Ovary (tissue), 7 donors: ENCODE measurements at regions not wholly inside any gene's neighbourhood (a gene's known extent, or its start where the extent isn't known, plus 50 kb on each side); places are given as distances from the start of the nearest gene placed in this dataset.

Source experiments
- DNase-seq, 5 donors: peaks; one replicate each; pipeline ENCODE4 v3.0.0-alpha.2; 2019 to 2020
- H3K27ac ChIP-seq, 2 donors: fragments of 200-600 bp; one replicate each; pipeline versions ENCODE4 v1.5.1 to v1.8.0; 2019 to 2022
- H3K27me3 ChIP-seq: fragments of 200-600 bp; one replicate; pipeline ENCODE4 v1.8.0; 2022
- H3K36me3 ChIP-seq: fragments of 200-600 bp; sonication (generic); one replicate; pipeline ENCODE4 v1.5.1; 2019
- H3K4me1 ChIP-seq: one replicate; pipeline ENCODE4 v1.8.1; 2013; ENCODE audit warnings: mild to moderate bottlenecking, moderate library complexity; ENCODE audit not compliant: insufficient read depth
- H3K4me3 ChIP-seq: fragments of 200-600 bp; sonication (generic); one replicate; pipeline ENCODE4 v1.5.1; 2017
- H3K9me3 ChIP-seq, 2 donors: fragments of 200-600 bp in 1 of 2; sonication (generic) in 1 of 2; one replicate each; pipeline versions ENCODE4 v1.5.1 to v1.8.1; 2013 to 2019; ENCODE audit warnings: mild to moderate bottlenecking in 1 of 2, moderate library complexity in 1 of 2
- EP300 ChIP-seq: sonication (generic); formaldehyde crosslinking; IDR thresholded peaks from one replicate; pipeline ENCODE4 v1.6.1; 2017; ENCODE audit warnings: antibody characterized with exemption
- POLR2A ChIP-seq: fragments of 450-650 bp; IDR thresholded peaks from one replicate; pipeline ENCODE4 v1.6.1; 2017; ENCODE audit warnings: antibody characterized with exemption, mild to moderate bottlenecking, moderate library complexity
- WGBS, 3 donors: extraction: QIAGEN DNeasy Blood & Tissue Kit in 1 of 3; methylation state at CpG; one replicate each; pipeline versions ENCODE4 v1.1.5 to v1.1.7; 2013 to 2017; 5-methylcytosine and 5-hydroxymethylcytosine counted together
- intact Hi-C, 4 donors: fragments of 100-400 bp; cut with DNase I; formaldehyde crosslinking; loops; one replicate each; pipeline versions ENCODE4 v1.11.0 to v1.15.1; 2022 to 2023
- TF ChIP-seq, protein P1 (sequence below), 3 donors: fragments of 450-650 bp in 2 of 3; fragments of 200-600 bp in 1 of 3; IDR thresholded peaks; one replicate each; pipeline versions ENCODE4 v1.5.1 to v1.8.0; 2016 to 2022; ENCODE audit warnings: antibody characterized with exemption in 3 of 3, mild to moderate bottlenecking in 1 of 3
- donor health status: DM: no; HTN: no; CAD: no; lungs with moderate emphysema.
- donor health status: DM: no; HTN: no; CAD: no.
- donor health status: Bipolar disorder and iron deficiency.
- donor health status: DM: no; HTN: no; CAD: no.
- donor health status: DM: yes; HTN: yes; CAD: no.

DNA sequence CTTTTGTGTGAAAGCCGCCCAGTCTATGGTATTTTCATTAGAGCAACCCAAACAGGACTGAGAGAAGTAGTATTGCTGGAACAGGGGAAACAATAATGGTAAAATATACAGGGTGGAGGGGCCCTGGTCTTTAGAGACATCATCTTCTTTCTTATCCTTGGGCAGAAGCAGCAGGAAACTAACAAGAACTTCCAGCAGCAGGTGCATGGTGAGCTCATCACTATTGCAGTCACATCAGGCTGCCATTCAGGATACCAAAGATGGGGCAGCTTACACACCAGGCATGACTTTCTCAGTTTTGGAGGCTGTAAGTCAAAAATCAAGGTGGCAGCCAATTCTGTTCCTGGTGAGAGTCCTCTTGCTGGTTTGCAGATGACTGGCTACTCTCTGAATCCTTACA is 478.3 kb upstream of the RUNX1 start:
- Histone ChIP-seq H3K36me3 (no peaks in the 10 kb centered on the region), H3K27ac (no peak overlapping the region), H3K27me3 (no peaks in the 10 kb centered on the region), H3K4me1 (no peaks in the 10 kb centered on the region), H3K4me3 (no peak overlapping the region), H3K9me3 (no peaks in the 10 kb centered on the region)
- 96 to 100% (median 97%) methylated on average over 1 of the region's 1 CpG for WGBS, 3 donors
- intact Hi-C loops, result no loop called here
- DNase-seq, result no peak
- TF ChIP-seq, protein P1, sequence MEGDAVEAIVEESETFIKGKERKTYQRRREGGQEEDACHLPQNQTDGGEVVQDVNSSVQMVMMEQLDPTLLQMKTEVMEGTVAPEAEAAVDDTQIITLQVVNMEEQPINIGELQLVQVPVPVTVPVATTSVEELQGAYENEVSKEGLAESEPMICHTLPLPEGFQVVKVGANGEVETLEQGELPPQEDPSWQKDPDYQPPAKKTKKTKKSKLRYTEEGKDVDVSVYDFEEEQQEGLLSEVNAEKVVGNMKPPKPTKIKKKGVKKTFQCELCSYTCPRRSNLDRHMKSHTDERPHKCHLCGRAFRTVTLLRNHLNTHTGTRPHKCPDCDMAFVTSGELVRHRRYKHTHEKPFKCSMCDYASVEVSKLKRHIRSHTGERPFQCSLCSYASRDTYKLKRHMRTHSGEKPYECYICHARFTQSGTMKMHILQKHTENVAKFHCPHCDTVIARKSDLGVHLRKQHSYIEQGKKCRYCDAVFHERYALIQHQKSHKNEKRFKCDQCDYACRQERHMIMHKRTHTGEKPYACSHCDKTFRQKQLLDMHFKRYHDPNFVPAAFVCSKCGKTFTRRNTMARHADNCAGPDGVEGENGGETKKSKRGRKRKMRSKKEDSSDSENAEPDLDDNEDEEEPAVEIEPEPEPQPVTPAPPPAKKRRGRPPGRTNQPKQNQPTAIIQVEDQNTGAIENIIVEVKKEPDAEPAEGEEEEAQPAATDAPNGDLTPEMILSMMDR (IDR thresholded peaks at IDR 0.05), result no peak
- TF ChIP-seq EP300 (no peak), POLR2A (no peak)

DNA sequence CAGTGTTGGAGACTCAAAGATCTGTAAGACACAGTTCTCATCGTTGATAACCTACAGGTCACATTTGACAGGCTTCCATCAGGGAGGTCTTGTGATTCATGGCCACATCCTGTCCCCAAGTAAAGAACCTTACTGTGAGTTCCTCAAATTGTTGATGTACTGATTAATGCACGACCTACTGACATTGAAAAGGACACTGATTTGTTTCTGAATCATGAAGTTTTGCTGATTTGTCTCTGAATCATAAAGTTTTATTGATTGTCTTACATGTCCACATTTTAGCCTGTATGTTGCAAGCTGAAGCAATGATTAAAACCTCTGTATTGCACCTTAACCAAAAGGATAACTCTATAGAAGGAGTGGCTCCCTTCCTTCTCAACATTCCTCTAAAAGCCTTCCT is 476.3 kb upstream of the RUNX1 start:
- Histone ChIP-seq H3K27me3 (no peaks in the 10 kb centered on the region), H3K4me3 (no peak overlapping the region), H3K4me1 (no peaks in the 10 kb centered on the region), H3K27ac (no peak overlapping the region), H3K9me3 (no peaks in the 10 kb centered on the region), H3K36me3 (no peaks in the 10 kb centered on the region)
- no peak for TF ChIP-seq EP300
- DNase-seq, result no peak
- intact Hi-C loops, result no loop called here
- 43 to 83% (median 77%) methylated on average over 2 of the region's 2 CpGs for WGBS, 3 donors

DNA sequence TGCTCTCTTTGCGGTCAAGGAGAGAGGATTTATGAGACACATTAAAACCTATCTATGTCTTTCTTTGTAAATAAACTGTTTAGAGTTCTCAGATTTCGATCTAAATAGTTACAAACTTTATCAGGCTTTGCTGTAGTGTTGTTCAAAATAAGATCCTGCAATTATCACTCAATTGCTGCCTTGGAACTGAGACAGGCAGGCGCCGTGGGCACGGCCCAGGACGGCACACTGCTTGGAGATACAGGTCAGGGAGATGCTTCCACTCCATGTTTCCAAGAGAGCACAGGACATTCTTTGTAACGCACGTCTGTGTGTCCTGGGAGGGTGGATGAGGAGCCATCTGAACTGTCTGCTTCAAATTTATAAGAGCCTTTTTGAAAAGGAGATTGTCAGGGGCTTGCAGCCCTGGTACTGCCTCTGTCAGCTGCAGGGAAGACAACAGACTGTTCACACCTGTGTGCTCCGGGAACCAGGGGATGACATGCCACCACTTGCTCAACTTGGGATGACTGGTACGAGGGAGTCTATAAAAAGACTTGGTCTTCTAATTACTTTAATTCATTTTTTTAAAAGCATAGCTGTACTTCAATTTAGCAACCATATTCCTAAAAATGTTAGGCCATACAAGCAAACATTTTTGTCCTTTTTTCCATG is 472.9 kb upstream of the RUNX1 start:
- no peaks in the 10 kb centered on the region for H3K36me3 ChIP-seq
- no peaks in the 10 kb centered on the region for H3K27me3 ChIP-seq
- TF ChIP-seq POLR2A (no peak), EP300 (no peak)
- TF ChIP-seq, protein P1 (IDR thresholded peaks at IDR 0.05), result no peak
- no peak overlapping the region for H3K27ac ChIP-seq
- intact Hi-C loops, result no loop called here
- DNase-seq, result no peak
- WGBS, 3 donors, result 95 to 96% (median 96%) methylated on average over 10 of the region's 10 CpGs
- no peaks in the 10 kb centered on the region for H3K9me3 ChIP-seq
- H3K4me1 ChIP-seq, result no peaks in the 10 kb centered on the region
- H3K4me3 ChIP-seq, result no peak overlapping the region

DNA sequence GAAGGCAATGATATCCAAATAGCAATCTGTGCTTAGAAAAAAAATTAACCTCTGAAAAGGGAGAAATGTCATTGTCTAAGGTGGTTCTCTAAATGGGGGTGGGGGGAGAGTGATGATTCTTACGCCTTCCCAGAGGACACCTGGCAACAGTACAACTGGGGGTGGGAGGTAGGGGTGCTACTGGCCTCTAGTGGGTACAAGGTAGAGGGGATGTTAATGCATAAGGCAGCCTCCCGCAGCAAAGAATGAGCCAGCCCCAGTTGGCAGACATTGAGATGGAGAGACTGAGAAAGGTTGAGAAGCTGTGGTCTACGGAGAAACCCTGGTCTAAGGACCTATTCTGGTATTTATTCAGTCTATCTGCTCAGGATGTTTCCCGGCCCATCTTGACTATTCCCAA is 472.2 kb upstream of the RUNX1 start:
- 98 to 99% (median 99%) methylated on average over 4 of the region's 4 CpGs for WGBS, 3 donors
- Histone ChIP-seq H3K27me3 (no peaks in the 10 kb centered on the region), H3K27ac (no peak overlapping the region), H3K9me3 (no peaks in the 10 kb centered on the region), H3K4me3 (no peak overlapping the region), H3K36me3 (no peaks in the 10 kb centered on the region), H3K4me1 (no peaks in the 10 kb centered on the region)
- no peak for DNase-seq
- intact Hi-C loops, result no loop called here
- TF ChIP-seq, protein P1 (IDR thresholded peaks at IDR 0.05), result no peak

DNA sequence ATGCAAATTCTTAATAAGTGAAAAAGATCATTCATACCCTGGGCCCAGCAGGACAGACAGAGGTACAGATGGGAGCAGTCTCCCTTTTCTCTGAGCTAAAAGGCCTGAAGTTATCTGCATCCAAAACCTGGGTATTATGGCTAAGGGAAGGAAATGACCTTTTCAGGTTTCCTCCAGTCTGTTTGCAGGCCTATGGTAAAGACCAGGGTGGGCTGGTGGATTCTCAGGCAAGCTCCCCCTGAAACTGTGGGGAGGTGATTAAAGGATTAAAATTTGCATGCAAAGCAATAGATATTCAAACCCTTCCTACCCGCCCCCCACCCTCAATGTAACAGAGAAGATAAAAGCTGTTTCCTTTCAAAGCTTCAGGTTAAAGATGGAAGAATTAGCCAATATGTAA is 471.8 kb upstream of the RUNX1 start:
- Histone ChIP-seq H3K4me3 (no peak overlapping the region), H3K9me3 (no peaks in the 10 kb centered on the region), H3K4me1 (no peaks in the 10 kb centered on the region), H3K27ac (no peak overlapping the region), H3K36me3 (no peaks in the 10 kb centered on the region), H3K27me3 (no peaks in the 10 kb centered on the region)
- TF ChIP-seq, protein P1 (IDR thresholded peaks at IDR 0.05), result no peak
- DNase-seq, result no peak
- intact Hi-C loops, result no loop called here
- 95 to 100% (median 98%) methylated on average over 1 of the region's 1 CpG for WGBS, 3 donors
